ENCODE measurements at regions not wholly inside any gene's neighbourhood (a gene's known extent, or its start where the extent isn't known, plus 50 kb on each side); places are given as distances from the start of the nearest gene placed in this dataset.

GRCh38 chr6:25217302-25217701, 61.9 kb upstream of the CARMIL1 start:
- intact Hi-C loops (cut with micrococcal nuclease; ENCODE audit: unreplicated experiment) (no loop called here), in situ Hi-C loops (cut with HindIII; ENCODE audit: extremely low pct_ligation_motif_present, low pct_unique_long_range_greater_than_20kb) (no loop called here)
- Histone ChIP-seq H3K9me3 (ENCODE audit: low read length) (no peaks in the 10 kb centered on the region), H3K9ac (ENCODE audit: insufficient read depth, low read depth, low read length) (no peak overlapping the region), H2AFZ (ENCODE audit: low read length) (no peak overlapping the region), H3K27me3 (ENCODE audit: control insufficient read depth in 1 of 2, insufficient read depth in 2 of 2, low read length in 2 of 2) (no peaks in the 10 kb centered on the region), H3K4me3 (replicated peaks in 1 of 3; ENCODE audit: insufficient read depth in 1 of 3, low read depth in 2 of 3, low read length in 3 of 3) (no peak overlapping the region), H3K79me2 (ENCODE audit: insufficient read depth, low read length) (no peaks in the 10 kb centered on the region), H3K4me2 (ENCODE audit: low read depth, low read length) (no peak overlapping the region), H3K4me1 (ENCODE audit: insufficient read depth, low read length) (no peaks in the 10 kb centered on the region), H4K20me1 (ENCODE audit: insufficient read depth, low read length) (no peaks in the 10 kb centered on the region), H3K27ac (ENCODE audit: extremely low read length, insufficient read depth, low read length) (no peak overlapping the region), H3K36me3 (replicated peaks in 1 of 2; ENCODE audit: control insufficient read depth in 1 of 2, insufficient read depth in 2 of 2, low read length in 2 of 2) (no peaks in the 10 kb centered on the region)
- BruUV-seq (replicated peaks), result no TSS peak
- no peak for DNase-seq (ENCODE audit: low spot score)
- ChIA-PET POLR2A (no interaction called here), CTCF (ENCODE audit: low intra/inter-chr PET ratio, low total read pairs) (no interaction called here)
- TF ChIP-seq NR2C2 (CRISPR knock-in tag; IDR thresholded peaks at IDR 0.05; ENCODE audit: borderline replicate concordance), result no peak
- TF ChIP-seq NCOA1 (CRISPR knock-in tag; IDR thresholded peaks at IDR 0.05), result no peak
- no peak for TF ChIP-seq MED1 (CRISPR knock-in tag; IDR thresholded peaks at IDR 0.05)
- TF ChIP-seq NFYB (CRISPR knock-in tag; IDR thresholded peaks at IDR 0.05), result no peak
- no peak for TF ChIP-seq HOXA9 (CRISPR knock-in tag; IDR thresholded peaks at IDR 0.05; ENCODE audit: borderline replicate concordance)
- no peak for TF ChIP-seq ZNF547 (CRISPR knock-in tag; IDR thresholded peaks at IDR 0.05)
- no peak for TF ChIP-seq ZNF720 (CRISPR knock-in tag; IDR thresholded peaks at IDR 0.05)
- TF ChIP-seq ARNT (IDR thresholded peaks at IDR 0.05), result no peak
- no peak for TF ChIP-seq ZNF460 (CRISPR knock-in tag; IDR thresholded peaks at IDR 0.05; ENCODE audit: borderline replicate concordance)
- TF ChIP-seq ZSCAN31 (CRISPR knock-in tag; IDR thresholded peaks at IDR 0.05; ENCODE audit: low read depth), result no peak
- FAIRE-seq, result no peak
- ATAC-seq, result no peak
- WGBS (ENCODE audit: low lambda C conversion rate), result 17% methylated on average over 2 of the region's 2 CpGs

DNA sequence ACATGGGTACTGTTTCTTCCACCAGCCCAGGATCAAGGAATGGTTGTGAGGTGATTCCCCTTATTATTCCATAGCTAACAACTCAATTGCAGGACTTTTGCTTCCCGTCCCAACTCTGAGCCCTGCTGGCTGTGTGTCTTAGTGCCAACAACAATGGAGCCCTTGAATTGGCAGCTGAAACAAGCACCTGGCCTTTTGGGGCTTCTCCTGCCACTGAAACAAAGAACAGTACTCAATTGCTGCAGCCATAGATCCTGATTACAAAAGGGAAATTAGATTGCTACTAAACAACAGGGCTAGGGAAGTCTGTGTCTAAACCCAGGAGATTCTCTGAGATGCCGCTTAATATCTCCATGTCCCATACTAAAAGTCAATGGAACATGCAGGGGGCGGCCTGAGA, 61.3 kb upstream of the CARMIL1 start:
- ChIA-PET POLR2A (no interaction called here), CTCF (ENCODE audit: low intra/inter-chr PET ratio, low total read pairs) (no interaction called here)
- intact Hi-C loops (cut with micrococcal nuclease; ENCODE audit: unreplicated experiment) (no loop called here), in situ Hi-C loops (cut with HindIII; ENCODE audit: extremely low pct_ligation_motif_present, low pct_unique_long_range_greater_than_20kb) (no loop called here)
- Histone ChIP-seq H4K20me1 (ENCODE audit: insufficient read depth, low read length) (no peaks in the 10 kb centered on the region), H3K4me3 (replicated peaks in 1 of 3; ENCODE audit: insufficient read depth in 1 of 3, low read depth in 2 of 3, low read length in 3 of 3) (no peak overlapping the region), H2AFZ (ENCODE audit: low read length) (no peak overlapping the region), H3K4me2 (ENCODE audit: low read depth, low read length) (no peak overlapping the region), H3K27ac (ENCODE audit: extremely low read length, insufficient read depth, low read length) (no peak overlapping the region), H3K9me3 (ENCODE audit: low read length) (no peaks in the 10 kb centered on the region), H3K4me1 (ENCODE audit: insufficient read depth, low read length) (no peaks in the 10 kb centered on the region), H3K27me3 (ENCODE audit: control insufficient read depth in 1 of 2, insufficient read depth in 2 of 2, low read length in 2 of 2) (no peaks in the 10 kb centered on the region), H3K9ac (ENCODE audit: insufficient read depth, low read depth, low read length) (no peak overlapping the region), H3K79me2 (ENCODE audit: insufficient read depth, low read length) (no peaks in the 10 kb centered on the region), H3K36me3 (replicated peaks in 1 of 2; ENCODE audit: control insufficient read depth in 1 of 2, insufficient read depth in 2 of 2, low read length in 2 of 2) (no peaks in the 10 kb centered on the region)
- DNase-seq (ENCODE audit: low spot score) (no peak), ATAC-seq (no peak), FAIRE-seq (no peak)
- BruUV-seq (replicated peaks), result no TSS peak
- TF ChIP-seq ZNF263 (CRISPR knock-in tag; IDR thresholded peaks at IDR 0.05) (no peak), ZNF788 (CRISPR knock-in tag; IDR thresholded peaks at IDR 0.05; ENCODE audit: borderline replicate concordance) (no peak), POLR2AphosphoS5 (IDR thresholded peaks at IDR 0.05; ENCODE audit: low read depth, low read length) (no peak), ZNF775 (CRISPR knock-in tag; IDR thresholded peaks at IDR 0.05; ENCODE audit: borderline replicate concordance) (no peak), MAFK (conservative IDR thresholded peaks at IDR 0.05 in 1 of 2, IDR thresholded peaks at IDR 0.05 in 1 of 2; ENCODE audit: low read length in 2 of 2) (no peak), YY1 (IDR thresholded peaks at IDR 0.05; ENCODE audit: insufficient read depth, insufficient replicate concordance, low read depth, low read length) (no peak)
- TF ChIP-seq, protein P1, sequence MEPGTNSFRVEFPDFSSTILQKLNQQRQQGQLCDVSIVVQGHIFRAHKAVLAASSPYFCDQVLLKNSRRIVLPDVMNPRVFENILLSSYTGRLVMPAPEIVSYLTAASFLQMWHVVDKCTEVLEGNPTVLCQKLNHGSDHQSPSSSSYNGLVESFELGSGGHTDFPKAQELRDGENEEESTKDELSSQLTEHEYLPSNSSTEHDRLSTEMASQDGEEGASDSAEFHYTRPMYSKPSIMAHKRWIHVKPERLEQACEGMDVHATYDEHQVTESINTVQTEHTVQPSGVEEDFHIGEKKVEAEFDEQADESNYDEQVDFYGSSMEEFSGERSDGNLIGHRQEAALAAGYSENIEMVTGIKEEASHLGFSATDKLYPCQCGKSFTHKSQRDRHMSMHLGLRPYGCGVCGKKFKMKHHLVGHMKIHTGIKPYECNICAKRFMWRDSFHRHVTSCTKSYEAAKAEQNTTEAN (CRISPR knock-in tag; conservative IDR thresholded peaks at IDR 0.05), result no peak
- WGBS (ENCODE audit: low lambda C conversion rate), result 30% methylated on average over 3 of the region's 3 CpGs
